ENCODE measurements at regions not wholly inside any gene's neighbourhood (a gene's known extent, or its start where the extent isn't known, plus 50 kb on each side); places are given as distances from the start of the nearest gene placed in this dataset.

DNA sequence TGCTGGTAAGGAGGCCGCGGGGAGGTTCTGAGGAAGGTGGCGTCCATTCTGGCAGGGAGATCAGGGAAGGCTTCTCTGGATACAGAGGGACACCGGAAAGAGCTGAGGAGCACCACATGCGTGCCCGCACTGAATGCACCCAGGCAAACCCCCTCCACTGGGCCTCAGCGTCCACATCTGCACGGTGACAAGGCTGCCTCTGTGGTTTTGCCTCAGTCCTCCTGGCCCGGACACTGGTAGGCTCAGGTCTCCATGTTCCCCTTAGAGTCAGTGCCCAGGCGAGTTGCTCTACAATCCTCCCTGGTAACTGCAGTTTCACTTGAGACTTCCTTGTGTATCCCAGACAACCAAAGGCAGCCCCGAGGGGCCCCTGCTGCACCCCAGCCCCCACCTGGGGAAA lies 173.3 kb downstream of the MELK start:
- intact Hi-C loops (cut with DNase I, micrococcal nuclease): no loop called here
- no peak for DNase-seq
- no peaks in the 10 kb centered on the region for H3K4me1 ChIP-seq (ENCODE audit: low read depth)
- H3K36me3 ChIP-seq (ENCODE audit: low read depth): no peaks in the 10 kb centered on the region
- no peak overlapping the region for H3K4me3 ChIP-seq
- TF ChIP-seq, protein P1, sequence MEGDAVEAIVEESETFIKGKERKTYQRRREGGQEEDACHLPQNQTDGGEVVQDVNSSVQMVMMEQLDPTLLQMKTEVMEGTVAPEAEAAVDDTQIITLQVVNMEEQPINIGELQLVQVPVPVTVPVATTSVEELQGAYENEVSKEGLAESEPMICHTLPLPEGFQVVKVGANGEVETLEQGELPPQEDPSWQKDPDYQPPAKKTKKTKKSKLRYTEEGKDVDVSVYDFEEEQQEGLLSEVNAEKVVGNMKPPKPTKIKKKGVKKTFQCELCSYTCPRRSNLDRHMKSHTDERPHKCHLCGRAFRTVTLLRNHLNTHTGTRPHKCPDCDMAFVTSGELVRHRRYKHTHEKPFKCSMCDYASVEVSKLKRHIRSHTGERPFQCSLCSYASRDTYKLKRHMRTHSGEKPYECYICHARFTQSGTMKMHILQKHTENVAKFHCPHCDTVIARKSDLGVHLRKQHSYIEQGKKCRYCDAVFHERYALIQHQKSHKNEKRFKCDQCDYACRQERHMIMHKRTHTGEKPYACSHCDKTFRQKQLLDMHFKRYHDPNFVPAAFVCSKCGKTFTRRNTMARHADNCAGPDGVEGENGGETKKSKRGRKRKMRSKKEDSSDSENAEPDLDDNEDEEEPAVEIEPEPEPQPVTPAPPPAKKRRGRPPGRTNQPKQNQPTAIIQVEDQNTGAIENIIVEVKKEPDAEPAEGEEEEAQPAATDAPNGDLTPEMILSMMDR (IDR thresholded peaks at IDR 0.05): no peak
- ATAC-seq: no peak
- H3K9me3 ChIP-seq: no peaks in the 10 kb centered on the region

DNA sequence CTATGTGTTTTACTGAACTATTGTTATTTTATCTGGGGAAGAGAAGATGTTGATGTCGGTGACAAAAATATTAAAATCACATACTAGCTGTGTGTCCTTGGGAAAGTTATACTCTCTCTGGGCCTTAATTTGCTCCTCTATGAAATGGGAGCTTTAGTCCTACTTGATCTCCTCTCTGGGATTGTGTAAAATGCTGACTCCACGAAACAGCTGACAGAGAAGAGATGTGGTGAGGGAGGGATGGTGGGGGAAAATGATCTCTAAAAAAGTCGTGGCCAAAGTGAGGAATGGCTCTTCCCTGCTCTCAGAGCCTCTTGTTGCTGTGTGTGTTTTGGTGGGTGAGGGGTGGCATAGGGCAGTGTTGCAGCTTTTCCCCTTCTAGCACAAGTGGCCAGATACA lies 173.7 kb downstream of the MELK start:
- H3K36me3 ChIP-seq (ENCODE audit: low read depth): no peaks in the 10 kb centered on the region
- DNase-seq (no peak), ATAC-seq (no peak)
- H3K9me3 ChIP-seq: no peaks in the 10 kb centered on the region
- TF ChIP-seq, protein P1 (IDR thresholded peaks at IDR 0.05): no peak
- intact Hi-C loops (cut with DNase I, micrococcal nuclease): no loop called here
- H3K4me3 ChIP-seq: no peak overlapping the region
- no peaks in the 10 kb centered on the region for H3K4me1 ChIP-seq (ENCODE audit: low read depth)

DNA sequence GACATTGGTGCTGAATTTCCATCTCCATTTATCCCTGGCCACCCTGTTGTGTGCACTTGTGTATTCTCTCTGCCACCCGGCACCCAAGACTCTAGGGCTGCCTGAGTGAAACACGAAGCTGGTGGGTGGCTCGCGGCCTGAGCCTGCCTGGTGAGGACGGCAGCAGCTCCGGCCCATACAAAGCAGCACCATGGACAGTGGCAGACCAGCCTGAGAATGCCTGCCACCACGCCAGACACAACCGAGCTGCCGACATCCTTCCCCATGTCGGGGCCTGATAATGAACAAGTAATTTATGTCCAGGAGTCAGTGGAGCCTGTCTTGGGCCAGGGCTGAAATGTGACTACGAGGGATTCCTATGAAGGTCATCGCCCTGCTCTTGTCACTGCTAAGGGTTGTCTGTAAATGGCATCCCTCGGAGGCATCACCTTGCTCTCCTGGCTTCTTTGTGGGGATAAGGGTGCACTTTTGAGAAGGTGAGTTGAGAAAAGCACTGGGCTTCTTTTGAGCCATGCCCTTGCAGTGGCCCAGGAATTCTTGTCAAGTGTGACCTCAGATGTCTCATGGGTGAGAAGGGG lies 175.7 kb downstream of the MELK start:
- intact Hi-C loops (cut with DNase I, micrococcal nuclease): no loop called here
- peak in 2 of 3 donors; percentile 44 to 62 for DNase-seq
- no peaks in the 10 kb centered on the region for H3K4me1 ChIP-seq (ENCODE audit: low read depth)

DNA sequence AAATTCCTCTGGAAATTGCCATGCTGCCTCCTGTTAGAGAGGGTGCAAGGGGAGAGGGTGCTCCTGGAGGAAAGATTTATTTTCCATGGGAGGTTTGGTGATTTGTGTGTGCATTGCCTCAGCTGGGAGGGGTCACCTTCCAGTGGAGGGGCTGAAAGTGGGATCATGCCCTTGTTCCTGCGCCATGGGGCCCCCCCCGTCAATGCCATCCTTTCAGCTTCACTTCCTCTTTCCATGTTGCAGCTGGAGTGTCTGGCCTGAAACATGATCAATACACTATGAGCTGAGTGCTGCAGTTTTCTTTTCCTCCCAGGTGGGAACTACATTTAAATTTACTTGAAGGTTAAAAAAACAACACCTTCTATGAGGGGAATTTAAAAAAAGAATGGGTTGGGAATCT lies 176.8 kb downstream of the MELK start:
- no peaks in the 10 kb centered on the region for H3K36me3 ChIP-seq (ENCODE audit: low read depth)
- H3K4me3 ChIP-seq: no peak overlapping the region
- ATAC-seq: no peak
- no peak for DNase-seq
- H3K9me3 ChIP-seq: no peaks in the 10 kb centered on the region
- TF ChIP-seq, protein P1 (IDR thresholded peaks at IDR 0.05): no peak
- intact Hi-C loops (cut with DNase I, micrococcal nuclease): no loop called here
- no peaks in the 10 kb centered on the region for H3K4me1 ChIP-seq (ENCODE audit: low read depth)

More for the DNA sequence above, 175.7 kb downstream of the MELK start:
- no peaks in the 10 kb centered on the region for H3K36me3 ChIP-seq (ENCODE audit: low read depth)
- no peaks in the 10 kb centered on the region for H3K9me3 ChIP-seq
- TF ChIP-seq, protein P1 (IDR thresholded peaks at IDR 0.05): no peak
- peak; percentile 47 for ATAC-seq
- no peak overlapping the region for H3K4me3 ChIP-seq

DNA sequence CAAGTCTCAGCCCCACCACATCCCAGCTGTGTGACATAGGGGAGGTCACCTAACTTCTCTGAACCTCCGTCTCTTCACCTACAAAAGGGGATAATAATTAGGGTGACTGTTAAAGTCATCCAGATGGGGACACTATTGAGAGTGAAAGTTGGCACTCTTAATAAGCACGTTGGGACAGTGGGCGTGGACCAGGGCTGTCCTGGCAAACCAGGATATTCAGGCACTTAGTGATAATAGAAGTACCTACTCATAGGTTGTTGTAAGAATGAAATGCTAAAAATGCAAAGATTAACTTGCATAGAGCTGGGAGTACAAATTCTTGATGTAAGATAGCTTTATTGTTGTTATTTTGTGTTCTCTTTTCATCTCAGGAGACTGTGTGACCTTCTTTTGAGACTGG lies 177.9 kb downstream of the MELK start:
- TF ChIP-seq, protein P1 (IDR thresholded peaks at IDR 0.05): no peak
- no peak for DNase-seq
- intact Hi-C loops (cut with DNase I, micrococcal nuclease): no loop called here
- Histone ChIP-seq H3K4me1 (ENCODE audit: low read depth) (no peaks in the 10 kb centered on the region), H3K9me3 (no peaks in the 10 kb centered on the region), H3K36me3 (ENCODE audit: low read depth) (no peaks in the 10 kb centered on the region), H3K4me3 (no peak overlapping the region)
- no peak for ATAC-seq

DNA sequence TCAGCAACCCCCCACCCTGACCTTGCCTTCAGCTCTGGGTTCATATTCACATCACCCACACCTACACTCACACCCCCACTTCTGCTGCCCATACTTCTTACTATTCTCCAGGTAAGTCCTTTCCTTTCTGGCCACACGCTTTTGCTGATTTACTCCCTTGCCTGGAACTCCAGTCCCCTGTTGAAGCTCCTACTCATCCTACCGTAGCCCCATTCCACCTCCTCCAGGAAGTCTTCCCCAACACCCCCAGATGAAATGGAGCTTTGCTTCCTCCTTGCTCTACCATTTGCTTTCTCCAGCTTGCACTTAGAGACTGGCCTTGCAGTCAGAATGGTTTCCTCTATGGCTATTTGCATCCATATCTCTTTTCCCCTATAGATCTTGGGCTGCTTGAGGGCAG lies 182.3 kb downstream of the MELK start:
- TF ChIP-seq, protein P1 (IDR thresholded peaks at IDR 0.05): no peak
- Histone ChIP-seq H3K4me1 (ENCODE audit: low read depth) (no peaks in the 10 kb centered on the region), H3K36me3 (ENCODE audit: low read depth) (no peaks in the 10 kb centered on the region), H3K9me3 (no peaks in the 10 kb centered on the region), H3K4me3 (no peak overlapping the region)
- ATAC-seq: no peak
- DNase-seq: no peak
- intact Hi-C loops (cut with DNase I, micrococcal nuclease): no loop called here
